SU-DHL-6 (cell line): ENCODE measurements at regions not wholly inside any gene's neighbourhood (a gene's known extent, or its start where the extent isn't known, plus 50 kb on each side); places are given as distances from the start of the nearest gene placed in this dataset.
"Not testable (repeated sequence)": the region's sequence is repeated elsewhere in the genome, so short reads cannot be mapped to it uniquely, and the experiment has no call there.

Experiments
- CTCF ChIP-seq: fragments of 200-600 bp; sonication (generic); IDR thresholded peaks from one replicate; pipeline ENCODE4 v1.5.1; 2017; ENCODE audit warnings: antibody characterized with exemption, mild to moderate bottlenecking, low read length, moderate library complexity; ENCODE audit not compliant: insufficient read depth, poor library complexity, severe bottlenecking
- EZH2phosphoT487 ChIP-seq: fragments of 200-600 bp; sonication (generic), shearing (Covaris generic); conservative IDR thresholded peaks from 2 replicates; pipeline ENCODE4 v1.6.1; 2018; ENCODE audit warnings: mild to moderate bottlenecking, antibody characterized with exemption, low read length, moderate library complexity, mixed read lengths

GRCh38 chr1:19551837-19552236 is 66.5 kb upstream of the CAPZB start:
- TF ChIP-seq CTCF, EZH2phosphoT487: not testable (repeated sequence)
